Transverse colon (tissue), 4 donors: ENCODE measurements at regions not wholly inside any gene's neighbourhood (a gene's known extent, or its start where the extent isn't known, plus 50 kb on each side); places are given as distances from the start of the nearest gene placed in this dataset.

ENCODE experiments used
- CTCF ChIP-seq, 5 experiments: fragments of 200-600 bp in 3 of 5; fragments of 450-650 bp in 2 of 5; sonication (generic) in 3 of 5; IDR thresholded peaks; 1 replicate in 2 of 5; 2 replicates in 3 of 5; pipeline ENCODE4 v1.5.1; 2016 to 2017; ENCODE audit warnings: antibody characterized with exemption in 5 of 5, inconsistent platforms in 3 of 5, mild to moderate bottlenecking in 2 of 5, moderate library complexity in 1 of 5
- POLR2AphosphoS5 ChIP-seq, 3 donors: sonication (generic); formaldehyde crosslinking; IDR thresholded peaks; one replicate each; pipeline ENCODE4 v1.6.1; 2016; ENCODE audit warnings: antibody characterized with exemption in 3 of 3

DNA sequence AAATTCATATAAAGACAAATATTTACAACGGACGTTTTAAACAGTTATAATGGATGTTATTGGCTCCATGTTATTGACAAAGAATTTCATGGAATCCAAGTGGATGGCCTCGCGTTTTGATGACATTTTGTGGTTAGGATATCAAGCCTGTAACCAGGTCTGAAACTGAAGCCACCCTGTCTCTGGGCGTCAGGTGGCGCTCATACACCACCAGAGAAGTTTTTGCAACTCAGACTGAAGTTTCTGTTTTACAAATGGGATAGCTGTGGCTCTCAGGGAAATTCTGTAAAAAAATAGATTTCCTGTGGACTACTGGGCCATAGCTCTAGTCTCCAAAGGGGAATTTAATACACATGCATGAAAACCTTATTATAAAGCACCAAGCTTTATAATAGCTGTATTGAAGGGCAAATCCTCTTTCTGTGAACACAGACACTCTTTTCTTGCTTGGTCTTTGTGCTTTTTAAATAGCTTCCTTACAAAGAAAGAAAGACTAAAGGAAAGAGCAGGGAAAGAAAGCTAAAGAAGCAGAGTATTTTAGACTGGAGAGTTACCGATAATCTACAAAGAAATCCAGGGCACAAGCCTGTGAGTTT, 86.7 kb downstream of the C18orf54 start:
- no peak for TF ChIP-seq POLR2AphosphoS5 (IDR thresholded peaks at IDR 0.05)
- peak; percentile 55 to 81 (median 69) for TF ChIP-seq CTCF (IDR thresholded peaks at IDR 0.05)
